Prostate gland (tissue), 2 donors: ENCODE measurements at regions not wholly inside any gene's neighbourhood (a gene's known extent, or its start where the extent isn't known, plus 50 kb on each side); places are given as distances from the start of the nearest gene placed in this dataset.

Experiments
- POLR2A ChIP-seq: fragments of 450-650 bp; IDR thresholded peaks from one replicate; pipeline ENCODE4 v1.6.1; 2016; ENCODE audit warnings: antibody characterized with exemption, mild to moderate bottlenecking
- TF ChIP-seq, protein P1 (sequence below), 4 experiments: fragments of 200-600 bp in 2 of 4; fragments of 450-650 bp in 2 of 4; sonication (generic) in 2 of 4; IDR thresholded peaks; 1 replicate in 3 of 4; 2 replicates in 1 of 4; pipeline ENCODE4 v1.5.1; 2016 to 2019; ENCODE audit warnings: antibody characterized with exemption in 4 of 4, mild to moderate bottlenecking in 2 of 4, moderate library complexity in 2 of 4

DNA sequence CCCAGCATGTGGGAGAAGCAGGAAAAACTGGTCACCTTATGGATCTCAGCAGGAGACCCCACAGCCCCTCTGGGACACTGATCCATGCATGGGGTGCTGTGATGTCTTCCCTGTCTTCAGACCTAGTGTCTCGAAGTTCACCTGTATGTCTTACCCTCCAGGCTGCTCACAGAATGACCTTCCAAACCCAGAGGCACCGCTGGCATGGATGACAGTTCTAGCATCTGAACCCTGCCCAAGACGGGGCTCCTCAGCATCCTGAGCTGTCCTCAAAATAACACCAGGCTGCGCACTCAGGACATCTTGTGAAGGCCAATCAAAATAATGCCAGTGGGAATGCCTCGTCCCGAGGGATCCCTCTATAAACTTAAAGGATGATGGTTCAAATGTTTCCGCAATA is 824.9 kb downstream of the TBC1D22A start:
- TF ChIP-seq, protein P1, sequence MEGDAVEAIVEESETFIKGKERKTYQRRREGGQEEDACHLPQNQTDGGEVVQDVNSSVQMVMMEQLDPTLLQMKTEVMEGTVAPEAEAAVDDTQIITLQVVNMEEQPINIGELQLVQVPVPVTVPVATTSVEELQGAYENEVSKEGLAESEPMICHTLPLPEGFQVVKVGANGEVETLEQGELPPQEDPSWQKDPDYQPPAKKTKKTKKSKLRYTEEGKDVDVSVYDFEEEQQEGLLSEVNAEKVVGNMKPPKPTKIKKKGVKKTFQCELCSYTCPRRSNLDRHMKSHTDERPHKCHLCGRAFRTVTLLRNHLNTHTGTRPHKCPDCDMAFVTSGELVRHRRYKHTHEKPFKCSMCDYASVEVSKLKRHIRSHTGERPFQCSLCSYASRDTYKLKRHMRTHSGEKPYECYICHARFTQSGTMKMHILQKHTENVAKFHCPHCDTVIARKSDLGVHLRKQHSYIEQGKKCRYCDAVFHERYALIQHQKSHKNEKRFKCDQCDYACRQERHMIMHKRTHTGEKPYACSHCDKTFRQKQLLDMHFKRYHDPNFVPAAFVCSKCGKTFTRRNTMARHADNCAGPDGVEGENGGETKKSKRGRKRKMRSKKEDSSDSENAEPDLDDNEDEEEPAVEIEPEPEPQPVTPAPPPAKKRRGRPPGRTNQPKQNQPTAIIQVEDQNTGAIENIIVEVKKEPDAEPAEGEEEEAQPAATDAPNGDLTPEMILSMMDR (IDR thresholded peaks at IDR 0.05), result no peak
- no peak for TF ChIP-seq POLR2A
